ENCODE measurements at regions not wholly inside any gene's neighbourhood (a gene's known extent, or its start where the extent isn't known, plus 50 kb on each side); places are given as distances from the start of the nearest gene placed in this dataset.

- TF ChIP-seq EGR1 (IDR thresholded peaks at IDR 0.05) (no peak), CREB1 (IDR thresholded peaks at IDR 0.05; ENCODE audit: low read depth) (no peak), FOXM1 (IDR thresholded peaks at IDR 0.05; ENCODE audit: borderline replicate concordance, low read depth) (no peak), CEBPB (IDR thresholded peaks at IDR 0.05) (no peak), EP300 (IDR thresholded peaks at IDR 0.05; ENCODE audit: borderline replicate concordance) (no peak), TAF1 (IDR thresholded peaks at IDR 0.05; ENCODE audit: low read depth) (no peak), TEAD4 (IDR thresholded peaks at IDR 0.05) (no peak), RAD21 (IDR thresholded peaks at IDR 0.05; ENCODE audit: low read depth) (no peak), YY1 (IDR thresholded peaks at IDR 0.05; ENCODE audit: low read depth) (no peak), USF1 (IDR thresholded peaks at IDR 0.05) (no peak), MAX (IDR thresholded peaks at IDR 0.05) (no peak), ZBTB7A (IDR thresholded peaks at IDR 0.05; ENCODE audit: low read depth) (no peak)
These were observed 1142.7 kb upstream of the SLC39A10 start for GRCh38 chr2:194514281-194514680.
